ENCODE measurements at regions not wholly inside any gene's neighbourhood (a gene's known extent, or its start where the extent isn't known, plus 50 kb on each side); places are given as distances from the start of the nearest gene placed in this dataset.

GRCh38 chr1:167145965-167146364 is 52.1 kb downstream of the STYXL2 start:
- no peak for DNase-seq

- DNase-seq, result no peak
These were observed 53.1 kb downstream of the STYXL2 start for GRCh38 chr1:167146903-167147539.

- no peak for DNase-seq
These were observed 54.5 kb downstream of the STYXL2 start for GRCh38 chr1:167148421-167148820.

- no peak for DNase-seq
These were observed 56.1 kb downstream of the STYXL2 start for GRCh38 chr1:167149793-167150491.

- no peak for DNase-seq
These were observed 56.6 kb downstream of the STYXL2 start for GRCh38 chr1:167150492-167150833.

- no peak for DNase-seq
These were observed 58.5 kb downstream of the STYXL2 start for GRCh38 chr1:167152192-167152876.

GRCh38 chr1:167156466-167156865 is 62.6 kb downstream of the STYXL2 start:
- no peak for DNase-seq

- DNase-seq, result no peak
These were observed 63.2 kb downstream of the STYXL2 start for GRCh38 chr1:167157114-167157513.

GRCh38 chr1:167158111-167158812 is 62.4 kb upstream of the POU2F1 start:
- DNase-seq, result no peak

- no peak for DNase-seq
These were observed 61.8 kb upstream of the POU2F1 start for GRCh38 chr1:167158813-167159275.

- DNase-seq, result no peak
These were observed 60.9 kb upstream of the POU2F1 start for GRCh38 chr1:167159782-167160181.

- DNase-seq, result peak; percentile 17
These were observed 59.4 kb upstream of the POU2F1 start for GRCh38 chr1:167161242-167161641.

- DNase-seq, result no peak
These were observed 58.9 kb upstream of the POU2F1 start for GRCh38 chr1:167161762-167162161.

- DNase-seq, result no peak
These were observed 55.5 kb upstream of the POU2F1 start for GRCh38 chr1:167165219-167165618.

GRCh38 chr1:167165948-167166689 is 54.6 kb upstream of the POU2F1 start:
- DNase-seq, result no peak

GRCh38 chr1:167166690-167167075 is 54.0 kb upstream of the POU2F1 start:
- no peak for DNase-seq

GRCh38 chr1:167168424-167168823 is 52.3 kb upstream of the POU2F1 start:
- no peak for DNase-seq

GRCh38 chr1:167169642-167170041 is 51.0 kb upstream of the POU2F1 start:
- no peak for DNase-seq

Measured in DMS53 (cell line).